Urinary bladder (tissue), 3 donors: ENCODE measurements at regions not wholly inside any gene's neighbourhood (a gene's known extent, or its start where the extent isn't known, plus 50 kb on each side); places are given as distances from the start of the nearest gene placed in this dataset.
A peak's percentile ranks its signal among the peaks of the same experiment; 100 is the strongest.

ENCODE experiments used
- DNase-seq: peaks from one replicate; pipeline ENCODE4 v3.0.0-alpha.2; 2015; ENCODE audit errors: extremely low spot score
- H3K27ac ChIP-seq: one replicate; pipeline ENCODE4 v1.5.1; 2013; ENCODE audit warnings: low read depth, mild to moderate bottlenecking, moderate library complexity
- H3K36me3 ChIP-seq: one replicate; pipeline ENCODE4 v1.6.1; 2013; ENCODE audit warnings: mild to moderate bottlenecking, moderate library complexity; ENCODE audit not compliant: insufficient read depth
- H3K4me1 ChIP-seq: one replicate; pipeline ENCODE4 v1.6.1; 2013; ENCODE audit warnings: mild to moderate bottlenecking, moderate library complexity; ENCODE audit not compliant: insufficient read depth
- H3K4me3 ChIP-seq: one replicate; pipeline ENCODE4 v1.5.1; 2013; ENCODE audit warnings: low read depth, low read length
- WGBS: extraction: QIAGEN DNeasy Blood & Tissue Kit; methylation state at CpG from one replicate; pipeline ENCODE4 v1.1.7; 2013; 5-methylcytosine and 5-hydroxymethylcytosine counted together
- donor health status: healthy with polysubstance abuse.
- donor health status: healthy.

DNA sequence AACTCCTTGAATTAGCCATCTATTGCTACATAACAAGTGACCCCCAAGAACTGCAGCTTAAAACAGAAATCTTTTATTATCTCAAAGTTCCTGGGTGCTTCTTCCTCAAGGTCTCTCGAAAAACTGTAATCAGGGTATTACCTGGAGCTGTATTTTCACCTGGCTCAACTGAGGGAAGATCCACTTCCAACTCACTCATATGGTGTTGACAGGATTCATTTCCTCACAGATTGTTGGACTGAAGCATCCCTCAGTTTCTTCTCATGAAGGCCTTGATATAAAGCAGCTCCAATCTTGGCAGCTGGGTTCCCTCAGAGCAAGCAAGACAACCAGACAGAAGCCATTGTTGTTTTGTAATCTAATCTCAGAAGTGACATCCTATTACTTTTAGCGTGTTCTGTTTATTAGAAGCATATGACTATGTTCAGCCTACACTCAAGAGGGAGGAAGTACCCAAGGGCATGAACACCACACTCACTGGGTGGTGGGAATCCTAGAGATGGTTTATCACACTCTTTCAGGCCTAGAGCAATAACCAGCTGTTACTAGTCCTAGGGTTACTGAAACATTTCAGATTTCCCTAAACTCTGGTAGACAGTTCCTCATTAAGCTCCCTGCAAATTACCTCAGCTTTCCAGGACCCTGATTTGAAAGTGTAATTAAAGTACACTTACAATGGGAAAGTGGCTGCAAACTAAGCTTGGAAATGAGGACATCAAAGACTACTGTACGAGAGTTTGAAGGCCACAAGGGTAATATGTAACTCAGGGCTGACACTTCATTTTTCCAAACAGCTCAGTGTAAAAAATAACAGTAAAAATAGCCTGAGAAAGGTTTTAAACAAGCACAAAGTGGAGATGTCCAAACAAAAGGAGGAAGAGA lies 222.2 kb downstream of the SEC23A start:
- Histone ChIP-seq H3K27ac (no peak overlapping the region), H3K36me3 (no peaks in the 10 kb centered on the region), H3K4me3 (no peak overlapping the region), H3K4me1 (no peaks in the 10 kb centered on the region)
- no peak for DNase-seq
- WGBS = 62% methylated on average over 3 of the region's 3 CpGs

GRCh38 chr14:38877744-38878388 lies 225.2 kb downstream of the SEC23A start:
- no peak overlapping the region for H3K27ac ChIP-seq
- WGBS = 72% methylated on average over 3 of the region's 3 CpGs
- no peak for DNase-seq

GRCh38 chr14:38874721-38875120 lies 228.3 kb downstream of the SEC23A start:
- H3K4me1 ChIP-seq = no peaks in the 10 kb centered on the region
- H3K4me3 ChIP-seq = no peak overlapping the region
- no peak for DNase-seq
- H3K36me3 ChIP-seq = no peaks in the 10 kb centered on the region
- WGBS = 97% methylated on average over 2 of the region's 2 CpGs
- H3K27ac ChIP-seq = no peak overlapping the region

More at GRCh38 chr14:38877744-38878388, 225.2 kb downstream of the SEC23A start:
- Histone ChIP-seq H3K36me3 (no peaks in the 10 kb centered on the region), H3K4me1 (no peaks in the 10 kb centered on the region), H3K4me3 (no peak overlapping the region)

- WGBS = 66% methylated on average over 3 of the region's 3 CpGs
- H3K4me3 ChIP-seq = no peak overlapping the region
- no peaks in the 10 kb centered on the region for H3K4me1 ChIP-seq
- H3K27ac ChIP-seq = no peak overlapping the region
- no peaks in the 10 kb centered on the region for H3K36me3 ChIP-seq
- no peak for DNase-seq
Measured at GRCh38 chr14:38873941-38874612, 229.0 kb downstream of the SEC23A start.

- H3K4me1 ChIP-seq = no peaks in the 10 kb centered on the region
- no peak overlapping the region for H3K4me3 ChIP-seq
- no peaks in the 10 kb centered on the region for H3K36me3 ChIP-seq
- WGBS = 74% methylated on average over 3 of the region's 3 CpGs
- H3K27ac ChIP-seq = no peak overlapping the region
- DNase-seq = no peak
Measured at GRCh38 chr14:38870296-38870836, 232.7 kb downstream of the SEC23A start.

GRCh38 chr14:38868399-38869290 lies 234.4 kb downstream of the SEC23A start:
- WGBS = 74% methylated on average over 6 of the region's 6 CpGs
- Histone ChIP-seq H3K4me3 (no peak overlapping the region), H3K36me3 (no peaks in the 10 kb centered on the region), H3K27ac (no peak overlapping the region), H3K4me1 (no peaks in the 10 kb centered on the region)
- no peak for DNase-seq

DNA sequence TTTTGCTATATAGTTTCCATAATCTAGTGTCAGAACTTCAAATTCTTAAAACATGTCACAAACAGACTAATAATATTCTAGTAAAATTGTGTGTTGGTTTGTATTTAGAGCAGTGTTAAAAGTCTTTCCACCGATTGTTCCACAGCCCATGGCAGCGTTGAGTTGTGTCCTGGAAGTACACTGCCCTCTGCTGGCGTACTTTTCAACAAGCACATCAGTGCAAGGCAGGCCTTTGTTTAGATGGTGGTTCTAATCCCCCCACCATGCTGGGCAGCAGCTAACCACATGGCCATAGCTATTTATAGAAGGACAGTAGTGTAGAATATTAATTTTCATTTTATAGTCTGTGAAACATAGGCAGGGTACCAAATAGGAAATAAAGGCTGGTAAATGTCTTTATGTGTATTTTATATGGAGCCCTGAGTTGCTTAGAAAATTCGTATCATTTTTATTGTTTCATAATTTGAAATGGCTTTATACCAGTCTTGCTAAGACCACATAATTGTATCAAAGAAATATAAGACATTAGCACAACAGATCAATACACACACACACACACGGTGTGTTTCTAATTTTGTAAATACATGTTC lies 235.4 kb downstream of the SEC23A start:
- peak; percentile 56 for DNase-seq
- Histone ChIP-seq H3K27ac (no peak overlapping the region), H3K4me1 (no peaks in the 10 kb centered on the region), H3K36me3 (no peaks in the 10 kb centered on the region), H3K4me3 (no peak overlapping the region)
- 32% methylated on average over 5 of the region's 5 CpGs for WGBS

- no peaks in the 10 kb centered on the region for H3K36me3 ChIP-seq
- no peak for DNase-seq
- 51% methylated on average over 4 of the region's 4 CpGs for WGBS
- no peak overlapping the region for H3K27ac ChIP-seq
- H3K4me3 ChIP-seq = no peak overlapping the region
- H3K4me1 ChIP-seq = no peaks in the 10 kb centered on the region
Measured at GRCh38 chr14:38866461-38866860, 236.6 kb downstream of the SEC23A start.

DNA sequence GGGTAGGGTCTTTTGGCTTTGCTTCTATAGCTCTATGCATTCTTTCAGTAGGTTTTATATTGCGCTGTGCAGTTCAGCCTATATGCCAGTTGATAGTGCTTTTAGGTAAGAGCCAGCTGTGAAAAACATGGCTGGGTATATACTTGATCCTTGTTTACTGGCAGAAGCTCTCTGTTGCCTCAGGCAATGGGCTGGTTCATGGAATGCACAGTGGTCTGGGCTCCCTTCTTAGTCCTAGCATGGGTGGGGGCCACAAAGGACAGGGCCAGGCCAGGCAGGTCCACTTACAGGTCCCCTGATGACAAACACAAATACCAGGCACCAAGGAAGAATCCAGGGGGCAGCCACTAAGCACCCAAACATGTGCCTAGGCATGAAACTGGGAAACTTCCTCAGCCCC lies 240.7 kb downstream of the SEC23A start:
- Histone ChIP-seq H3K27ac (no peak overlapping the region), H3K36me3 (no peaks in the 10 kb centered on the region), H3K4me3 (no peak overlapping the region), H3K4me1 (no peaks in the 10 kb centered on the region)
- DNase-seq = no peak
- WGBS = 97% methylated on average over 1 of the region's 1 CpG

DNA sequence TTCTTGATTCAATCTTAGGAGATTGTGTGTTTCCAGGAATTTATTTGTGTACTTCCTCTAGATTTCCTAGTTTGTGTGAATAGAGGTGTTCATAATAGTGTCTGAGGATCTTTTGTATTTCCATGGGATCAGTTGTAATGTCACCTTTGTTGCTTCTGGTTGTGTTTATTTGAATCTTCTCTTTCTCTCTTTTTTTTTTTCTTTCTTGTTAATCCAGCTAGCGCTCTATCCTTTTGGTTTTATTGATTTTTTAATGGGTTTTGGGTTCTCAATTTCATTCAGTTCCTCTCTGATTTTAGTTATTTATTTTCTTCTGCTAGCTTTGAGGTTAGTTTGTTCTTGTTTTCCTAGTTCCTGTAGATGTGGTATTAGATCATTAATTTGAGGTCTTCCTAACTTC lies 242.5 kb downstream of the SEC23A start:
- no peaks in the 10 kb centered on the region for H3K36me3 ChIP-seq
- no peak overlapping the region for H3K27ac ChIP-seq
- DNase-seq = no peak
- no peak overlapping the region for H3K4me3 ChIP-seq
- H3K4me1 ChIP-seq = no peaks in the 10 kb centered on the region
- 96% methylated on average over 1 of the region's 1 CpG for WGBS

GRCh38 chr14:38856798-38857197 lies 246.2 kb downstream of the SEC23A start:
- no peaks in the 10 kb centered on the region for H3K36me3 ChIP-seq
- DNase-seq = no peak
- H3K27ac ChIP-seq = no peak overlapping the region
- no peaks in the 10 kb centered on the region for H3K4me1 ChIP-seq
- no peak overlapping the region for H3K4me3 ChIP-seq

DNA sequence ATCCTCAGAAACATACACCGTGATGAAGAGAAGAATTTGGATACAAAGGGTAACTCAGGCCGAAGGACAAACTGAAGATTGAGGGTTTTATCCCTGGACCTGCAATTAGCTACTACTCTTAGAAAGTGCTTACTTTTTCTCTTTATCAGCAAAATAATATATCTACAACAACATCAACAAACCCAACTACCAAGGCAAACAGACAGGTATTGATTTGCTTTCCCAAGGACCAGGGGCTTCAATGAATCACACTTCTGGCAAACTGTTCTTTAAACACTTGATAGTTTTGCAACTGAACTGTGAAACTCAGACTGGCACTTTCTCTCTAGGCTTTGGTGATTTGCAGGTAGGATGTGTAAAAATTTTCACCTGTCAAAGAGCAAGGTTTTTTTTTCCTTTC lies 247.5 kb downstream of the SEC23A start:
- no peaks in the 10 kb centered on the region for H3K36me3 ChIP-seq
- WGBS = 91% methylated on average over 2 of the region's 2 CpGs
- DNase-seq = no peak
- H3K27ac ChIP-seq = no peak overlapping the region
- no peaks in the 10 kb centered on the region for H3K4me1 ChIP-seq
- H3K4me3 ChIP-seq = no peak overlapping the region

- no peak for DNase-seq
- Histone ChIP-seq H3K4me3 (no peak overlapping the region), H3K4me1 (no peaks in the 10 kb centered on the region), H3K36me3 (no peaks in the 10 kb centered on the region), H3K27ac (no peak overlapping the region)
- WGBS = 90% methylated on average over 3 of the region's 3 CpGs
Measured at GRCh38 chr14:38851111-38851510, 251.9 kb downstream of the SEC23A start.
